Lower lobe of right lung (tissue), 2 donors: ENCODE measurements at regions not wholly inside any gene's neighbourhood (a gene's known extent, or its start where the extent isn't known, plus 50 kb on each side); places are given as distances from the start of the nearest gene placed in this dataset.

ENCODE experiments used
- ATAC-seq, 2 donors: fragments of 200-7000 bp; cut with Tn5 transposase; one replicate each; pipeline ENCODE4 v1.9.1; 2020 to 2022; ENCODE audit warnings: mild to moderate bottlenecking in 2 of 2, moderate library complexity in 2 of 2
- DNase-seq: peaks from one replicate; pipeline ENCODE4 v3.0.0-alpha.2; 2020
- H3K27ac ChIP-seq: fragments of 200-600 bp; one replicate; pipeline ENCODE4 v1.8.0; 2022
- H3K27me3 ChIP-seq: fragments of 200-600 bp; one replicate; pipeline ENCODE4 v1.8.0; 2022; ENCODE audit warnings: low read depth
- H3K36me3 ChIP-seq: fragments of 200-600 bp; one replicate; pipeline ENCODE4 v1.8.0; 2022; ENCODE audit warnings: mild to moderate bottlenecking
- H3K4me1 ChIP-seq: fragments of 200-600 bp; one replicate; pipeline ENCODE4 v1.8.0; 2022
- H3K4me3 ChIP-seq: fragments of 200-600 bp; one replicate; pipeline ENCODE4 v1.8.0; 2022; ENCODE audit warnings: mild to moderate bottlenecking
- H3K9me3 ChIP-seq: fragments of 200-600 bp; one replicate; pipeline ENCODE4 v1.8.0; 2022
- intact Hi-C: fragments of 100-400 bp; cut with DNase I; formaldehyde crosslinking; loops from one replicate; pipeline ENCODE4 v1.11.0; 2022
- TF ChIP-seq, protein P1 (sequence below): fragments of 200-600 bp; IDR thresholded peaks from one replicate; pipeline ENCODE4 v1.8.0; 2022; ENCODE audit warnings: antibody characterized with exemption, mild to moderate bottlenecking
- donor health status: DM: no; HTN: yes; CAD: no; lungs with severe emphysema.

DNA sequence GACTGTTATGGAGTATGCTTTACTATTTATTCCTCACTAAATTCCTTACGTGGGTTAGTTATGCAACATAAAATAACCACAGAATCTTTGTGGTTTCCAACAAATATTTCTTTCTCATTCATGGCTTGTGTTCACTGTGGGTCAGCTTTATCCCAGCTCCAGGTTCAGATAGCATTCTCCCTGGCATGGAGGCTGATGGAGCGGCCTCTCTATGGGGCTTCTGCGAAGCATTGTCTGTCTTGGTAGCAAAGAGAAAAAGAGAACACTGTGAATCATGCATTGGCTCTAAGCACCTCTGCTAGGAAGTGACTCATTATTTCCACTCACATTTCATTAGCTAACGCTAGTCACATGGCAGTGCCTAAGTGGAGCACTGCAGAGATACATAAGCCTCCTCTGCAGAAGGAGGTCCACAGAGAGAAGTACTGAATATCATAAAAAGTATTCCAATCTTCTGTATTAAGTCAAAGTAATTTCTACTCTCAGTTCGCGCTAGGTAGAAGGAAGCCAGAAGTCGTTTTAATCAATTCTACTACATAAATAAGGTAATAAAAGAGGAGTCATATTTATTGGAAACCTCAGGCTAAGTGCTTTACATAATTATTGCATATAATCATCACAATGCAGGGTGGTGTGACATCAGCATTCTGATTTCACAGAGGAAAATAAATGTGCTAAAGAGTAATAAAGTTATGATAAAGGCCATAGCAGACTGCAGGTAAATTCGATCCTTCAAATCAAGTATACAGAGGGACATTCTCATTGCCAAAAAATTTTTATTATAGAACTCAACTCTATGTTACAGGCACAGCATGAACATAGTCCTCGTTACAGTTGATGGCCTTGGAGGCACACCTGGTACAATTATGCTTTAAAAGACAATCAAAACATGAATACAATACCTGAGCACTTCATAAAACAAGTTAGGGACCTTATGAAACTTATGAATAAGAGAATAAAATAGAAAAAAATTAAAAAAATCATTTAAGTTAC is 531.1 kb downstream of the CETN3 start:
- ATAC-seq: no peak

DNA sequence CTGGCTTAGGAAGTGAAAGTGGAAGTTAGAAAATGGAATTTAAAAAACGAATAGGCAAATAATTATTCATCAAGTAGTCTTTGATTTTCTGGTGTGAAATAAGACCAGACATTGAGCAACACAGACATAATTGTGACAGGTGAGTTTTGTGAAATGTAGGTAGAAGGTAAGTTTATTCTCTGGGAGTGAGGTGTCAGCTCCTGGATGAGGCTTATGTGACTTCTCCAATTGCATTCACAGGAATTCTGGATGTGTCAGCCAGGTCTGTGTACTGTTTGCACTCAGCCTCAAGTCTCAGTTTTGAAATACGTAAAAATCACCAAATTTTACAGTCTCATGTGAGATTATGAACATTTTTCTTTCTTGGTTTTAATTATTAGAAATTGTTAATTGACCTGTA is 537.6 kb downstream of the CETN3 start:
- H3K27me3 ChIP-seq: no peaks in the 10 kb centered on the region
- DNase-seq: no peak
- TF ChIP-seq, protein P1, sequence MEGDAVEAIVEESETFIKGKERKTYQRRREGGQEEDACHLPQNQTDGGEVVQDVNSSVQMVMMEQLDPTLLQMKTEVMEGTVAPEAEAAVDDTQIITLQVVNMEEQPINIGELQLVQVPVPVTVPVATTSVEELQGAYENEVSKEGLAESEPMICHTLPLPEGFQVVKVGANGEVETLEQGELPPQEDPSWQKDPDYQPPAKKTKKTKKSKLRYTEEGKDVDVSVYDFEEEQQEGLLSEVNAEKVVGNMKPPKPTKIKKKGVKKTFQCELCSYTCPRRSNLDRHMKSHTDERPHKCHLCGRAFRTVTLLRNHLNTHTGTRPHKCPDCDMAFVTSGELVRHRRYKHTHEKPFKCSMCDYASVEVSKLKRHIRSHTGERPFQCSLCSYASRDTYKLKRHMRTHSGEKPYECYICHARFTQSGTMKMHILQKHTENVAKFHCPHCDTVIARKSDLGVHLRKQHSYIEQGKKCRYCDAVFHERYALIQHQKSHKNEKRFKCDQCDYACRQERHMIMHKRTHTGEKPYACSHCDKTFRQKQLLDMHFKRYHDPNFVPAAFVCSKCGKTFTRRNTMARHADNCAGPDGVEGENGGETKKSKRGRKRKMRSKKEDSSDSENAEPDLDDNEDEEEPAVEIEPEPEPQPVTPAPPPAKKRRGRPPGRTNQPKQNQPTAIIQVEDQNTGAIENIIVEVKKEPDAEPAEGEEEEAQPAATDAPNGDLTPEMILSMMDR: no peak
- H3K36me3 ChIP-seq: no peaks in the 10 kb centered on the region
- H3K4me1 ChIP-seq: no peaks in the 10 kb centered on the region
- H3K4me3 ChIP-seq: no peak overlapping the region
- H3K9me3 ChIP-seq: no peaks in the 10 kb centered on the region
- H3K27ac ChIP-seq: no peak overlapping the region
- intact Hi-C loops: no loop called here
- ATAC-seq: no peak

More for the DNA sequence above, 531.1 kb downstream of the CETN3 start:
- H3K27me3 ChIP-seq: no peaks in the 10 kb centered on the region
- H3K4me3 ChIP-seq: no peak overlapping the region
- no peak for DNase-seq
- intact Hi-C loops: no loop called here
- H3K9me3 ChIP-seq: no peaks in the 10 kb centered on the region
- H3K4me1 ChIP-seq: no peaks in the 10 kb centered on the region
- H3K27ac ChIP-seq: no peak overlapping the region
- TF ChIP-seq, protein P1: no peak
- no peaks in the 10 kb centered on the region for H3K36me3 ChIP-seq

DNA sequence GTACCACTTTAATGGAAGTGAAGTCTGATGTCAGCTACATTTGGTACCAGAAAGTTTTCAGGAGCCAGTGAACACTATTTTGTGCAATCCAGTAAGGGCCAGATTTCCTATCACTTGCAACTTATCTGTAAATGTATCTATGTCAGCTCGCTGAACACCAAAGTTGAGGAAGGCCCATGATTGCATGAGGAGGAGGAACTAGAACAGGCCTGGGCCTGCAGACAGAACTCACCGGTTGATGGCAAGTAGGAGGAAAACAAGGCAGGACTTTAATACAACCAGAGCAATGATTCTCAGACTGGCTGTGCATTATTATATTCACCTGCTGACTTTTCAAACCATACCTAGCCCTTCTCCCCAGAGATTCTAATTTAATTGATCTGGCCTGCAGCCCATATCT is 540.2 kb downstream of the CETN3 start:
- Histone ChIP-seq H3K27me3 (no peaks in the 10 kb centered on the region), H3K36me3 (no peaks in the 10 kb centered on the region), H3K9me3 (no peaks in the 10 kb centered on the region), H3K4me1 (no peaks in the 10 kb centered on the region), H3K4me3 (no peak overlapping the region), H3K27ac (no peak overlapping the region)
- ATAC-seq (no peak), DNase-seq (no peak)
- intact Hi-C loops: no loop called here
- TF ChIP-seq, protein P1: no peak

DNA sequence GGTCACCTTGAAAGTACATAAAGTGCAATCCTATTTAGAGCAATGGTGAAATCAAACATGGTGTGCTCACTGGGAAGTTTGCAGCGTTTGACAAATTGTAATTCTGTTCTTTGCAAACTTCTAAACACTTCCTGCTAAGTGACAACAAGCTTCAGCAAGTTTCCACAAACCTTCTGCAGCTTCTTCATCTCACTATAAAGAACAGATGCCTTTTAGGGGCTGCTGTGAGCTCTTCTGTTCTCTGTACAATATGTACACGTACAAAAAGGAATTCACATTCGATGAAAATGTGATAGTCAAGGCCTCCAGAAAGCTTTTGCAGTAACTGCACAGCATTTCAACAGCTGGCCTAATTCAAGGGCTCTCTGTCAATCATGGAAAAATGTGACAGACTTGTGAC is 543.1 kb downstream of the CETN3 start:
- TF ChIP-seq, protein P1: no peak
- intact Hi-C loops: no loop called here
- H3K27me3 ChIP-seq: no peaks in the 10 kb centered on the region

DNA sequence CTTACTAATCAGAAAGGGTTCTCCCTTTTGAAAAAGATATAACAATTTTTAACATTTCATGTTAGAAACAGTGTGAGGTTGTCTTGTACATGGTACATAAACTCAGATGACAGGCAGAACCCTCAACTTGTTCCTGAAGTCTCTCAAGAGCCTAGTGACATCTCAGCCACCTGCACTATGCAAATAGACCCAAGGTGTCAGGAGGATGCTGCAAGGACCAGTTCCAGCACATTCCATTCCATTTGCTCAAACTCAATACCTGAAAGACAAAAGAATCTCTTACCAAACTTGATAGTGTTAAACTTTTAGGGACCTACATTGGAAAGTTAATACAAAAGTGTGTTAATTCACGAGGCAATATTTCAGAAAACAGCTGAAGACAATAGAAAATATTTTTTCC is 544.6 kb downstream of the CETN3 start:
- no peaks in the 10 kb centered on the region for H3K36me3 ChIP-seq

More for the DNA sequence above, 543.1 kb downstream of the CETN3 start:
- Histone ChIP-seq H3K9me3 (no peaks in the 10 kb centered on the region), H3K4me3 (no peak overlapping the region), H3K36me3 (no peaks in the 10 kb centered on the region), H3K4me1 (no peaks in the 10 kb centered on the region), H3K27ac (no peak overlapping the region)
- no peak for ATAC-seq
- no peak for DNase-seq

More for the DNA sequence above, 544.6 kb downstream of the CETN3 start:
- H3K9me3 ChIP-seq: no peaks in the 10 kb centered on the region
- H3K27me3 ChIP-seq: no peaks in the 10 kb centered on the region
- no peak for ATAC-seq
- DNase-seq: no peak
- no peak overlapping the region for H3K27ac ChIP-seq
- H3K4me1 ChIP-seq: no peaks in the 10 kb centered on the region
- intact Hi-C loops: no loop called here
- no peak overlapping the region for H3K4me3 ChIP-seq
- TF ChIP-seq, protein P1: no peak
